NAMALWA (cell line): ENCODE measurements at regions not wholly inside any gene's neighbourhood (a gene's known extent, or its start where the extent isn't known, plus 50 kb on each side); places are given as distances from the start of the nearest gene placed in this dataset.
"Not testable (repeated sequence)": the region's sequence is repeated elsewhere in the genome, so short reads cannot be mapped to it uniquely, and the experiment has no call there.

Experiments
- DNase-seq: peaks from one replicate; pipeline ENCODE4 v3.0.0-alpha.2; 2015; ENCODE audit warnings: low spot score

- DNase-seq, result no peak
These were observed 134.6 kb upstream of the BOD1L1 start for GRCh38 chr4:13762130-13762529.

DNA sequence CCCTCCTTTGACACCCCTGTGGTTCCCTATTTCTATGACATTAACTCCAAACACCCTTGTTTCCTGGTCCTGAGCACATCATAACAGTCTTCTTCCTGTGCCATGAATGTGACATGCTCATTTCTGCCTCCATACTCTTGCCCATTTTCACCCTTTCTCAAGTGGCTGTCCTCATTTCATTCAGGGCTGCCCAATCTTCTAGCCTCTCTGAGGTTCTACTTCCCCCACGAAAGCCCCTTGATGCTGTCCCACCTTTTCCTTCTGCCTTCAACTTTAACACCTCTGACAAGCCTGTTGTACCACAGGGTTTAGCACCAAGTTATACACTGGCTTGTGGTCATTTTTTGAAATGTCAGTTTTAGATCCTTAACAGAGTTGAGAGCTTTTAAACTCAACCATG lies 136.2 kb upstream of the BOD1L1 start:
- DNase-seq, result no peak

DNA sequence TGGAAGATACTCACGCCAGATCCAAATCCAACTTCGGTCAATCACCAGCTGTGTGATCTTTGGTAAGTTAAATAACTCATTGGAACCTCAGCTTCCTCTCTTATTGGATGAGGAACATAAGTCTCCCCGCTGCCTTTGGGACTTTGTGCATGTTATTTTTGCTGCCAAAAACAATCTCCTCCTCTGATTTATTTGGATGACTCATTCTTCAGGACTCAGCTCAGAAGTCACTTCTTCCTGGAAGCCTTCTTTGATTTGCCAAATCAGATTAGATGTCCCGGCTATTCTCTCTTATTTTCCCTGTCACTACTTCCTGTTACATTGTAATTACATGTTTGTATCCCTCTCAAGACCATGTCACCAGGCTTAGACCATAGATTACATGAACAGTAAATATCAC lies 138.0 kb upstream of the BOD1L1 start:
- DNase-seq, result no peak

DNA sequence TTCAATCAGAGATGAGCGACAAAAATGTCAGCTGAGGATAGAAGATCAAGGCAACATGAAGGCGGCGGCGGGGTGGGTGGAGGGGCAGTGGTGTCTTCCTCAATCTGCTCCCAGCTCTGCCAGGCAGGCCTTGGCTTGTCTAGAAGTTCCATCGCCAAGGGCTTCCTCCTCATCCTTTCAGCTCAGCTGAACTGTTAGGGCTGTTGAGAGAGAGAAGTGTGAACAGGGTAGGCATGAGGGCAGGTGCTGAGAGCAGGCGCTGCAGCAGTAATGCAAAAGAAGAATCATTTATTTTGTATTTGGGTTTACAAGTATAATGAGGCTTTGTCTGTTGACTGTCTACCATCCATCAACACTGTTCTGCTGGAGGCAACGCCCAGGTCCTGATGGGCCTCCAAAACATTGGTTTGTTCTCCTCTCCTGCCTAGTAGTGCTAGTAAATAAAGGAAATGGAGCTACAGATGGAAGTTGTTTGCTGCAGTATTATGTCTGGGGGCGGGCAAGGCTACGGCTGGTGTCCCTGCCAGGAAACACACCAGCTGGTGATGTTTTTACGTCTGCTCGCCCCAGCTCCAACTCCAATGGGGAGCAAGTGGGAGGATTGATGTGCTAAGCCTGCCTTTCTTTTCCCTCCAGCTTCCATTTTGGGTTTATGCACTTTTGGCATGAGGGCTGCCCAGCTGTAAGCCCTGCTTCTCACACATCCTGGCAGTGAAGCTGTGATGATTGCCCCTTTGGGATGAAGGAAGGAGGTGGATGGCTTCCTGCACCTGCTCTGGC lies 139.4 kb upstream of the BOD1L1 start:
- no peak for DNase-seq

GRCh38 chr4:13777341-13777740 lies 149.8 kb upstream of the BOD1L1 start:
- no peak for DNase-seq

DNA sequence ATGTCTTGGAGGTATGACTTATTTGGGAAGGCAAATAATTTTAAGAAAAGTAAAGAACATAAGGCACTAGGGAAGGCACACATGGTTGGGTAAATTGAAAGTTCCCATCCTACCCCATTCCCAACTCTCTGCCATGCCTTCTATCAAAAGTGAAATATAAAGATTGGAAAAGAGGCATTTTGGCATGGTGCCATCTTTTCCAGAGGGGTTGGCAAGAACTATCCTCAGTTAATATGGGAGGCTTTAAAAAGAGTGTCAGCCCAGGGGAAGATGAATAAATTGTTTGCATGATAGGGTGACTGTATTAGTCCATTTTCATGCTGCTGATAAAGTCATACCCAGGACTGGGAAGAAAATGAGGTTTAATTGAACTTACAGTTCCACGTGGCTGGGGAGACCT lies 150.8 kb upstream of the BOD1L1 start:
- no peak for DNase-seq

DNA sequence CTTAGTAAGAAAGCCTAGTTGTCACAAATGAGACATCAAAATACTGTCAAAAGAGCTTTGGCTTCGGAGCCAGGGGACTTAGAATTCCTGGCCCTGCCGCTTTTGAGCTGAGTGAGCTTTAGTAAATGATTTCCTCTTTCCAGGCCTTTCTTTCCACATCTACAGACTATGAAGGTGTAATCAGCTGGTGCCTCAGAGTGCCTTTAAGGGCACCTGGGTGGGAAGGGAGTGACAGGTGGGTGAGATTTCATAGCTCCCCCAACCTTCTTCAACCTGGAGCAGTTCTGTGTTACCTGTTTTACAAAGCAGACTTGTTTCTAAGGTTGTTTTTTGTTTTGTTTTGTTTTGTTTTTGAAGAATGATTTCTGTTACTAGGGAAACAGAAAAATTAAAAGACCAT lies 154.7 kb upstream of the BOD1L1 start:
- DNase-seq, result no peak

GRCh38 chr4:13783800-13784411 lies 156.4 kb upstream of the BOD1L1 start:
- DNase-seq, result no peak

GRCh38 chr4:13793020-13793710 lies 165.6 kb upstream of the BOD1L1 start:
- no peak for DNase-seq

DNA sequence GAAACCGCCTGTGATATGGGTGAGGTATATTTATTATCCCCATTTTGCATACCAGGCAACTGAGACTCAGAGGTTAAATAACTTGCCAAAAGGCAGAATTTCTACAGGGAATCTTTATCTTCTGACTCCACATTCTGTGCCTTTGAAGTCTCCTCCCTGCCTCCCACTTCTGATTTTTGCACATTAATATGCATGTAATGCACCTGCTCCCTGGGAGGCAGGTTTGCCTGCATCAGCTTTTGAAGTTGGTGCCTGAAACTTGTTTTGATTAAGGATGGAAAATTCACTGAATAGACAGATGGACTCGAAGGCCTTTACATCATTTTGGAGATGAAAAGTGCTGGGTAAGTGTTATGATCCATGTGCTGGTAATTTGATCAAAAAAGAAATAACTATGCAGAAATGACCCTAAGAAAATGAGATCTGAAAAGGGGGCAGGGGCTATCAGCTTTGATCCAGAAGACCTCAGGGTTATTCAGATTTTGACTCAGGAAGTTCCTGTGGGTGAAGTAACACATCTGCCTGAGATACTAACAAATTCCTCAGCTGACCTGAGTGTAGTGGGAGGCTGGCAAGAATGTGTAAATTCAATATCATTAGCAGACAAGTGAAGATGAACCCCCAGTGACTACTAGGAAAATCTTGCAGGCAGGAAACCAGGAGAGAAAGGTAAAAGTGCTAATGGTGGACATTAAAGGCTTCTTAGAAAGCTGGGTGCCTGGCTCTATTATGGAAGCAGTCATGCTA lies 167.5 kb upstream of the BOD1L1 start:
- DNase-seq, result no peak

DNA sequence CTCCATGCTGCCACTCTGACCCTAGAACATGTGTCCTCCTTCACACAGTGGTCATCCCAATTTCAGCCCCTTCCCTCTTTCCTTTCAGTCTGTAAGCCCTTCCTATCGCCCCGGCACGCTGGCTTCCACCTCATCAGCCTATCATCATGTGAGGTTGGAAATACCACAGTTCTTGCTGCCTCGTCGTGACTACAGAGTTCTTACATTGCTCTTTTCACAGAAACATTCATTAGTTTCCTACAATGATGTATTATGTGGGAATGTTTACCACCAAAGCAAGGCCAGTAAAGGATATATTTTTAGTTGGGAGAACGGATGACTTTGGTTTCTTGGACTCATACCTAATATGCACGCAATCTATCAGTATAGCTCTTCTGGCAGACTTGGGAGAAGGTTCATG lies 169.5 kb upstream of the BOD1L1 start:
- DNase-seq, result no peak

GRCh38 chr4:13815231-13815630 lies 187.7 kb upstream of the BOD1L1 start:
- DNase-seq, result no peak

DNA sequence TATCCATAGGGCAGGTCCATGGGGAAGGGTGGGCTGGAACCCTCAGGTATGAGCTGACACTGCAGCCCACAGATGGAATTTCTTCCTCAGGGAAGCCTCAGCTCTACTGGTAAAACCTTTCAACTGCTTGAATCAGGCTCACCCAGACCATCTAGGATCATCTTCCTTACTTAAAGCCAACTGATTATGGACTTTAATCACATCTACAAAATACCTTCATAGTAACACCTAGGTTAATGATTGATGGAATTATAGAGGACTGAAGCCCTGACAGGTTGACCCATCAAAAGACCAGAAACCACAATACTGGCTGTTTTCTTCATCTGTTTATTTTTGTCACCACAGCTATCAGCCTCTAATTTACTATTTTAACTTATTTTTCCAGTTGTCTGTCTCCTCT lies 188.9 kb upstream of the BOD1L1 start:
- DNase-seq, result no peak

- DNase-seq, result no peak
These were observed 194.0 kb upstream of the BOD1L1 start for GRCh38 chr4:13821522-13821921.

- DNase-seq, result not testable (repeated sequence)
These were observed 198.3 kb upstream of the BOD1L1 start for GRCh38 chr4:13825822-13826221.

GRCh38 chr4:13829457-13829856 lies 201.9 kb upstream of the BOD1L1 start:
- DNase-seq, result no peak

DNA sequence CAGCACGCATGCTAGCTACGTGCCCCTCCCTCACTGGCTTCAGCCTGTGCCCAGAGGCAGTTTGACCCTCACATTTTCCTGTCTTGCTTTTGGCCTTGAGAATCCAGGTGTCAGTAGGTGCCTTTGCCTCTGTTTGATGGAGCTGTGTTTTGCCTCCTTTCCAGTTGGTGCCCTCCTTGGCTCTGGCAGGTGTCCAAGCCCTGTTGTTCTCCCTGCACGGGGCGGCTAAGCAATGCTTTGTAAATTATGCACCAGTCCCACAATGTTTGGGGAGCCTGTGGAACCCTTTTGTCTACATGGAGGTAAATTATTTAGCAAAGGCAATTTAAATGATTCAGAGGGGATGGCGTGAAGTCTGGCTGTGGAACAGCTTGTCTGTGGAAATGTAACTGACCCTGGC lies 202.9 kb upstream of the BOD1L1 start:
- DNase-seq, result no peak

GRCh38 chr4:13833171-13833804 lies 205.8 kb upstream of the BOD1L1 start:
- no peak for DNase-seq

- no peak for DNase-seq
These were observed 209.7 kb upstream of the BOD1L1 start for GRCh38 chr4:13836946-13837912.

DNA sequence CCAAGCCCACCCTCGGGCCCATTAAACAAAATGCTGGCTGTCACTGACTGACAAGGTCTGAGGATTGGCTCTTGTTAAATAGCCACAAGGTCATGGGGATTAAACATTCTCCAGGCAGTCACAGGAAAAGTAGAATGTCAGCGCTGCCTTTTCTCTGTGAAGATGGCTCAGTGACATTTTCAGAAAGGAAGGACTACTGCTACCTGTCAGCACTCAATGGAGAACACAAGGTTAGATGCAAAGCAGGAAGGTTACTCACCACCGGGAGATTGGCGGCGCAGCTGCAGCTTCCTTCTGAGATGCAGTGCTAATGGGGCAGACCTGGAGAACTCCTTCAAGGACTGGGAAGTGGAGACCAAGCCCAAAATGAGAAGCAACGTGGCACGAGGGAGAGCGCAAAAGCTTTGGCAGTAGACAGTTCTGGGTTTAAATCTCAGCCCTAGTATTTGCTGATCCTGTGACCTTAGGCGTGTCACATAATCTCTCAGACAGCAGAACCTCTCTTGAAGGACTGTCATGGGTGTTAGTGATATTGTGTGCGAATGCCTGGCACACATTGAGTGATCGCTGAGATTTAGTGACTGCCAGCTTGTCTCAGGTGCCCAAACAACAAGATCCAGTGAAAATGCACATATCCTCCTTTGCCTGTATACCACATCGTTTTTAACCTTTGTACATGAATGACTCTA lies 213.1 kb upstream of the BOD1L1 start:
- DNase-seq, result no peak
